NB4 (cell line): ENCODE measurements at regions not wholly inside any gene's neighbourhood (a gene's known extent, or its start where the extent isn't known, plus 50 kb on each side); places are given as distances from the start of the nearest gene placed in this dataset.
"Not testable (repeated sequence)": the region's sequence is repeated elsewhere in the genome, so short reads cannot be mapped to it uniquely, and the experiment has no call there.

Experiments
- DNase-seq: peaks from one replicate; pipeline ENCODE4 v3.0.0; 2010; ENCODE audit warnings: low read depth
- H3K4me3 ChIP-seq: one replicate; pipeline ENCODE4 v1.5.1; 2011; ENCODE audit warnings: mild to moderate bottlenecking, low read depth, low read length, moderate library complexity
- CTCF ChIP-seq: IDR thresholded peaks from one replicate; pipeline ENCODE4 v1.5.1; 2012; ENCODE audit warnings: low read depth, low read length
- MAX ChIP-seq: IDR thresholded peaks from 2 replicates; pipeline ENCODE4 v1.6.1; 2011; ENCODE audit warnings: low read depth, low read length
- MYC ChIP-seq: IDR thresholded peaks from 2 replicates; pipeline ENCODE4 v1.6.1; 2011; ENCODE audit warnings: low read depth, low read length
- POLR2A ChIP-seq: IDR thresholded peaks from 2 replicates; pipeline ENCODE4 v1.6.1; 2011; ENCODE audit warnings: mild to moderate bottlenecking; ENCODE audit not compliant: insufficient read length; ENCODE audit errors: extremely low read depth

GRCh38 chr2:199197448-199197847, 260.3 kb downstream of the SATB2 start:
- peak; percentile 64 for DNase-seq
- TF ChIP-seq POLR2A, result no peak
- TF ChIP-seq MAX, result no peak
- no peak for TF ChIP-seq CTCF
- TF ChIP-seq MYC, result no peak
- no peak overlapping the region for H3K4me3 ChIP-seq

GRCh38 chr2:199196686-199197085, 261.1 kb downstream of the SATB2 start:
- TF ChIP-seq MYC (no peak), MAX (no peak), POLR2A (no peak), CTCF (no peak)
- DNase-seq, result no peak
- H3K4me3 ChIP-seq, result no peak overlapping the region

GRCh38 chr2:199195927-199196502, 261.7 kb downstream of the SATB2 start:
- TF ChIP-seq CTCF, result no peak
- no peak for TF ChIP-seq POLR2A
- no peak for TF ChIP-seq MAX
- no peak for TF ChIP-seq MYC
- H3K4me3 ChIP-seq, result no peak overlapping the region
- no peak for DNase-seq

GRCh38 chr2:199191461-199191860, 266.3 kb downstream of the SATB2 start:
- DNase-seq, result no peak
- TF ChIP-seq POLR2A (no peak), CTCF (no peak), MAX (no peak), MYC (no peak)
- no peak overlapping the region for H3K4me3 ChIP-seq

GRCh38 chr2:199189229-199189628, 268.5 kb downstream of the SATB2 start:
- no peak for DNase-seq
- H3K4me3 ChIP-seq, result no peak overlapping the region
- no peak for TF ChIP-seq CTCF
- TF ChIP-seq MYC, result no peak
- no peak for TF ChIP-seq POLR2A

- no peak overlapping the region for H3K4me3 ChIP-seq
- no peak for DNase-seq
- TF ChIP-seq MYC (no peak), CTCF (no peak), POLR2A (no peak), MAX (no peak)
These were observed 271.4 kb downstream of the SATB2 start for GRCh38 chr2:199186301-199186751.

GRCh38 chr2:199185174-199185573, 272.6 kb downstream of the SATB2 start:
- not testable (repeated sequence) for DNase-seq, H3K4me3 ChIP-seq
